GM12874 (cell line): ENCODE measurements at regions not wholly inside any gene's neighbourhood (a gene's known extent, or its start where the extent isn't known, plus 50 kb on each side); places are given as distances from the start of the nearest gene placed in this dataset.

ENCODE experiments used
- CTCF ChIP-seq: IDR thresholded peaks from 2 replicates; pipeline ENCODE4 v1.5.1; 2011; ENCODE audit warnings: low read depth, mild to moderate bottlenecking, control low read depth, low read length, moderate library complexity; ENCODE audit not compliant: insufficient read depth

GRCh38 chr2:176544991-176545956 is 276.0 kb downstream of the MTX2 start:
- TF ChIP-seq CTCF, result no peak

DNA sequence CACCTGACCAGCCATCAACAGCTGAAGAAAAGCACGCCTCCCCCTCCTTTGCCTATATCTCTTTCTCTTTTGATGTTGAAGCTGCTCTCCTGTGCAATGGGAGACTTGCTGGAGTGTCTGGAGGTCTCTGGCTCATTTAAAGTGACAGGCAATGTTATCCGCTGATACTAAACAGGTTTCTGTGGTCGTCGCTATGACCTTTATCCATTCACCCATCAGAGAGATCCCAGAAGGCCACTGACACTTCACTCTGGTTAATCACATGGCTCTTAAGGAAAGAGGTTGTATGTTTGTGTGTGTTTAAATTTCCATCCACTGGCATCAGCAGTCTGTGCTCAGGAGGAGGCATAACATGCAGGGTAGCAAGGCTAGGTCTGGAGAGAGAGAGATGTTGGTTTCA is 277.3 kb downstream of the MTX2 start:
- no peak for TF ChIP-seq CTCF

- no peak for TF ChIP-seq CTCF
Measured at GRCh38 chr2:176552501-176553135, 283.4 kb downstream of the MTX2 start.

DNA sequence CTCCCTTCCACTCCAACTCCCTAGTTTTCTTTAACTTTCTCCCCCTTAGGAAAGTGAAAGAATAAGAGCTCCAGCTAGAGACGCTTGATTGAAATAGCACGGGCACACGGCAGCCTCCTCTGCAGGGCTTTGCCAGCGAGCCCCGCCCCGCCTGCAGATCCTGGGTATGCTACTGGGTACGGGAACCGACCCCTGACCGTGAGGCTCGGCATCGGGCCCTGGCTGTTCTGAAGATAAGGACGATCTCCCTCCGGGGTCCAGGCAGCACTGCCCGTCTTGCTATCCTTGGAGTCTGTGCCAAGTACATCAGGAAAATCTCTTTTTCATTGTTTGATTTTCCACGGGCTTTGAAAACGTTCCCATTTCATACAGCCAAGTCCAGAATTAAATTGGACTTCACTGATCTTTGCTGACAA is 284.5 kb downstream of the MTX2 start:
- no peak for TF ChIP-seq CTCF

GRCh38 chr2:176554101-176555048 is 285.1 kb downstream of the MTX2 start:
- TF ChIP-seq CTCF, result peak; percentile 53

DNA sequence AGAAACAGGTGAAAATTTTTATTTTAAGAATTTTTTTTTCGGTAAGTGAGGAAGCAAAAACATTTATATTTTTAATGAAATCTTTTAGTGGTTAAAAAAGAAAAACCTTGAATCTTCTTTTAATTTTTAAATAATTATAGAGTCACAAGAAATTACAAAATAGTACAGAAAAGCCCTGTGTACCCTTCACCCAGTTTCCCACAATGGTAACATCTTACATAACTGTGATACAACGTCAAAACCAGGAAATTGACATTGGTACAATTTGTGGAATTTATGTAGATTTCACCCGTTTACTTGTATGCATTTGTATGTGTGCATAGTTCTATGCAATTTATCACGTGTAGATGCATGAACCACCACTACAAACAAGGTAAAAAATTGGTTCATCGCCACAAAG is 285.9 kb downstream of the MTX2 start:
- no peak for TF ChIP-seq CTCF

DNA sequence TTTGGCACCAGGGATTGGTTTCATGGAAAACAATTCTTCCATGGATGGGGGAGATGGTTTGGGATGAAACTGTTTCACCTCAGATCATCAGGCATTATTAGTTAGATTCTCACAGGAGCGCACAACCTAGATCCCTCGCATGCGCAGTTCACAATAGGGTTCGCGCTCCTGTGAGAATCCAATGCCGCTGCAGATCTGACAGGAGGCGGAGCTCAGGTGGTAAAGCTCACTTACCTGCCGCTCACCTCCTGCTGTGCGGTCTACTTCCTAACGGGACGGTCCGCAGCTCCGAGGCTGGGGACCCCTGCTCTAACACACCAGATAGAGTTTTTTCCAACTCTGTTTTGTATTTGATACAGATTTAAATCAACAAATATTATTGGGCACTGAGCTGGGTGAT is 286.5 kb downstream of the MTX2 start:
- TF ChIP-seq CTCF, result no peak
